Upper lobe of right lung (tissue), 1 donor: ENCODE measurements at regions not wholly inside any gene's neighbourhood (a gene's known extent, or its start where the extent isn't known, plus 50 kb on each side); places are given as distances from the start of the nearest gene placed in this dataset.
"Not testable (repeated sequence)": the region's sequence is repeated elsewhere in the genome, so short reads cannot be mapped to it uniquely, and the experiment has no call there.

Experiments used
- ATAC-seq: fragments of 200-7000 bp; cut with Tn5 transposase; one replicate; pipeline ENCODE4 v1.9.1; 2020; ENCODE audit warnings: mild to moderate bottlenecking, moderate library complexity
- DNase-seq: peaks from one replicate; pipeline ENCODE4 v3.0.0-alpha.2; 2020
- H3K27ac ChIP-seq: fragments of 200-600 bp; one replicate; pipeline ENCODE4 v1.8.0; 2022
- H3K27me3 ChIP-seq: fragments of 200-600 bp; one replicate; pipeline ENCODE4 v1.8.0; 2022; ENCODE audit warnings: mild to moderate bottlenecking
- H3K36me3 ChIP-seq: fragments of 200-600 bp; one replicate; pipeline ENCODE4 v1.8.0; 2022
- H3K4me1 ChIP-seq: fragments of 200-600 bp; one replicate; pipeline ENCODE4 v1.8.0; 2022
- H3K4me3 ChIP-seq: fragments of 200-600 bp; one replicate; pipeline ENCODE4 v1.8.0; 2022; ENCODE audit warnings: mild to moderate bottlenecking
- H3K9me3 ChIP-seq: fragments of 200-600 bp; one replicate; pipeline ENCODE4 v1.8.0; 2022
- CTCF ChIP-seq: fragments of 200-600 bp; IDR thresholded peaks from one replicate; pipeline ENCODE4 v1.8.0; 2022; ENCODE audit warnings: antibody characterized with exemption
- intact Hi-C: fragments of 100-400 bp; cut with DNase I; formaldehyde crosslinking; loops from one replicate; pipeline ENCODE4 v1.11.0; 2022
- donor health status: DM: no; HTN: yes; CAD: no; lungs with severe emphysema.

- H3K27ac ChIP-seq: no peak overlapping the region
- TF ChIP-seq CTCF: no peak
- H3K4me1 ChIP-seq: no peaks in the 10 kb centered on the region
- no peaks in the 10 kb centered on the region for H3K27me3 ChIP-seq
- intact Hi-C loops: no loop called here
- no peaks in the 10 kb centered on the region for H3K9me3 ChIP-seq
- DNase-seq (peak; percentile 40), ATAC-seq (no peak)
- no peaks in the 10 kb centered on the region for H3K36me3 ChIP-seq
- no peak overlapping the region for H3K4me3 ChIP-seq
Observed at GRCh38 chr4:97038146-97038516, 1105.1 kb downstream of the STPG2 start.

- H3K4me1 ChIP-seq: no peaks in the 10 kb centered on the region
- no peak overlapping the region for H3K4me3 ChIP-seq
- no peaks in the 10 kb centered on the region for H3K27me3 ChIP-seq
- H3K27ac ChIP-seq: no peak overlapping the region
- no peak for TF ChIP-seq CTCF
- ATAC-seq (no peak), DNase-seq (no peak)
- intact Hi-C loops: no loop called here
- no peaks in the 10 kb centered on the region for H3K9me3 ChIP-seq
- H3K36me3 ChIP-seq: no peaks in the 10 kb centered on the region
Observed at GRCh38 chr4:97072666-97073065, 1070.6 kb downstream of the STPG2 start.

GRCh38 chr4:97073194-97073593 lies 1070.1 kb downstream of the STPG2 start:
- H3K27me3 ChIP-seq: no peaks in the 10 kb centered on the region
- no peaks in the 10 kb centered on the region for H3K36me3 ChIP-seq
- no peak overlapping the region for H3K4me3 ChIP-seq
- no peaks in the 10 kb centered on the region for H3K9me3 ChIP-seq
- no peak for ATAC-seq
- H3K27ac ChIP-seq: no peak overlapping the region
- TF ChIP-seq CTCF: no peak
- no peak for DNase-seq
- intact Hi-C loops: no loop called here
- H3K4me1 ChIP-seq: no peaks in the 10 kb centered on the region

- no peak overlapping the region for H3K4me3 ChIP-seq
- H3K9me3 ChIP-seq: no peaks in the 10 kb centered on the region
- ATAC-seq (no peak), DNase-seq (no peak)
- H3K36me3 ChIP-seq: no peaks in the 10 kb centered on the region
- no peaks in the 10 kb centered on the region for H3K27me3 ChIP-seq
- H3K27ac ChIP-seq: no peak overlapping the region
- intact Hi-C loops: no loop called here
- no peaks in the 10 kb centered on the region for H3K4me1 ChIP-seq
- TF ChIP-seq CTCF: no peak
Observed at GRCh38 chr4:97074531-97074930, 1068.7 kb downstream of the STPG2 start.

GRCh38 chr4:97081951-97082350 lies 1061.3 kb downstream of the STPG2 start:
- no peak for DNase-seq
- H3K9me3 ChIP-seq: no peaks in the 10 kb centered on the region
- H3K27me3 ChIP-seq: no peaks in the 10 kb centered on the region
- H3K4me1 ChIP-seq: no peaks in the 10 kb centered on the region
- no peak for ATAC-seq
- no peak for TF ChIP-seq CTCF
- H3K27ac ChIP-seq: no peak overlapping the region
- H3K4me3 ChIP-seq: no peak overlapping the region
- intact Hi-C loops: no loop called here
- H3K36me3 ChIP-seq: no peaks in the 10 kb centered on the region

- DNase-seq, intact Hi-C loops, H3K36me3 ChIP-seq, H3K9me3 ChIP-seq, H3K27me3 ChIP-seq, ATAC-seq, H3K4me3 ChIP-seq, H3K27ac ChIP-seq, H3K4me1 ChIP-seq: not testable (repeated sequence)
Observed at GRCh38 chr4:97097036-97097435, 1046.2 kb downstream of the STPG2 start.

GRCh38 chr4:97101171-97101570 lies 1042.1 kb downstream of the STPG2 start:
- H3K27ac ChIP-seq, H3K4me3 ChIP-seq, intact Hi-C loops, H3K27me3 ChIP-seq, ATAC-seq, H3K4me1 ChIP-seq, H3K9me3 ChIP-seq, DNase-seq, H3K36me3 ChIP-seq: not testable (repeated sequence)
